Left lobe of liver (tissue), 2 donors: ENCODE measurements at regions not wholly inside any gene's neighbourhood (a gene's known extent, or its start where the extent isn't known, plus 50 kb on each side); places are given as distances from the start of the nearest gene placed in this dataset.

ENCODE experiments used
- ATAC-seq: fragments of 200-7000 bp; cut with Tn5 transposase; one replicate; pipeline ENCODE4 v1.9.1; 2020; ENCODE audit warnings: mild to moderate bottlenecking, moderate library complexity
- DNase-seq: peaks from one replicate; pipeline ENCODE4 v3.0.0-alpha.2; 2020; ENCODE audit warnings: low spot score
- donor health status: DM: no; HTN: no; CAD: no; lungs with moderate emphysema.
- donor health status: DM: no; HTN: yes; CAD: no.

GRCh38 chr10:108901781-108902618, 1021.3 kb downstream of the XPNPEP1 start:
- no peak for ATAC-seq
- DNase-seq: no peak

DNA sequence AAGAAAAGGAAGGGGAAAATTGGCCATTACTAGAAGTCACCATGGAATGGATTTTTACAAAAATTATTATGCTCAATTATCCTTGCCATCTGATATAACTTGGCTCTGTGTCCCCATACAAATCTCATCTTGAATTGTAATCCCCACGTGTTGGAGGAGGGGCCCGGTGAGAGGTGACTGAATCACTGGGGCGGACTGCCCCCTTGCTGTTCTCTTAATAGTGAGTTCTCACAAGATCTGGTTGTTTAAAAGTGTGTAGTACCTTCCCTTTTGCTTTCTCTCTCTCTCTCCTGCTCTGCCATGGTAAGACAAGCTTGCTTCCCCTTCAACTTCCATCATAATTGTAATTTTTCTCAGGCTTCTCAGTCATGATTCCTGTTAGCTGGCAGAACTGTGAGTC, 1023.6 kb downstream of the XPNPEP1 start:
- ATAC-seq (no peak), DNase-seq (no peak)

GRCh38 chr10:108894402-108895301, 1028.7 kb downstream of the XPNPEP1 start:
- ATAC-seq (no peak), DNase-seq (no peak)

DNA sequence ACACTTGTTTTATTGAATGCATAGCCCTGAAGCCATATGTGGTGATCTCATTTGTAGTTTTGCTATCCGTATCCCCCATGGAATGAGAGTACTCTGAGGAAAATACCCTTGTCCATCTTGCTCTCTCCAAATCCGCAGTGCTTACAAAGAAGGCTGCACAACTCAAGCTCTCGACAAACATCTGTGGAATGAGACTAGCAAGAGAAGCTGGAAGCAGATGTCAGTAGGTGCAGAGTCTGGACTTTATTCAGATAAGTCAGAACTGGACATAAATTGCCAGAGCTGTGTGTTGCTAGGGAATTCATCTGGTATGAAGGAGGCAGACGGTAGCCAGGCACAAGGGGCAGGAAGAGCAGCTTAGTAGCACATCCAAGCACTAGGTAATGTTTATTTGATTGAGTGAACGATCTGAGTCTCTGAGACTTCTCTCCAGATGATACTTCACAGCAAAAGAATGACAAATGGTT, 1046.2 kb downstream of the XPNPEP1 start:
- DNase-seq (no peak), ATAC-seq (no peak)

GRCh38 chr10:108872854-108873253, 1050.5 kb downstream of the XPNPEP1 start:
- ATAC-seq: no peak
- DNase-seq: no peak

GRCh38 chr10:108868881-108869280, 1054.4 kb downstream of the XPNPEP1 start:
- ATAC-seq: no peak
- no peak for DNase-seq

GRCh38 chr10:108862676-108863350, 1060.5 kb downstream of the XPNPEP1 start:
- no peak for ATAC-seq
- DNase-seq: no peak

DNA sequence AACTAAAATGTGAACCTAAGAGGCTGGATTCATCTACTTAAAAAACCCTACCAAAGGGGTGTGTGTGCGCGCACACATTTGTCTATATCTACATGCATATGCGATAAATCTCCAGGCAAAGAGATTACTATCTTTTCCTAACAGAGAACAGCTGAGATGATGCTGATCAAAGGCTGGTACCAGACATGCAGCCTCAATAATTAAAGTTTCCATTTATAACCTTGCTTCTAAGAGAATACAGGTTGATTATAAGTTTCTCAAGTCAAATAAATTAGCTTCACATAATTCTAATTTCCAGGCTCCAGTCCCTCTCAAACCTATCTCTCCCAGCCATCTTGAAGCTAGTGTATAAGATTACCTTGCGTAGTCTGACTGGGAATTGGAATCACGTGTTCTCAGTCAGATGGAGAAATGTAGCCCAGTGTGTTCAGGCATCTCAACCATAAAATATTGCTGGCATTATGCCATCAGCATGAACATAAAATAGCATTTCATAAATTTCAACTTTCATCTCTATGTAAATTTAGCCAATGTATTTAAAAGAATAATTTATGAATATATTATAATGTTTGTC, 1062.0 kb downstream of the XPNPEP1 start:
- DNase-seq: no peak
- no peak for ATAC-seq

- ATAC-seq: no peak
- DNase-seq: no peak
Measured at GRCh38 chr10:108852211-108852610, 1071.1 kb downstream of the XPNPEP1 start.

GRCh38 chr10:108850138-108850854, 1073.0 kb downstream of the XPNPEP1 start:
- DNase-seq: no peak
- no peak for ATAC-seq

DNA sequence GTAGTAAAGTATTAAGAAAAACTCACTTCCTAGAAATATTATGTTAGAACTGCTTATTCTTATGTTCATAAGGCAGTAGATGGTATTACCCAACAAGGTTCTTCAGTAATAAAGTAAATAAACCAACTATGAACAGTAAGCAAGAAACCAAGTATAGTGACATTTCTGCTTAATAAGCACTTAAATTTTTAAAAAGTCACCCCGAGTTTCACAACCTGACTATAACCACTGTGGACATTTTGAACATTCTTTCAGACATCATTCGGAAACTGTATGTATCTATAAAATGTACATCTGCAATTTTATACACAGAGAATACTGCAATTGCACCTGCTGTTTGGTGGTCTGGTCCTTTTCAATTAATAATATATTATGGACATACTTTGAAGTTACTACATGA, 1073.6 kb downstream of the XPNPEP1 start:
- no peak for DNase-seq
- no peak for ATAC-seq

DNA sequence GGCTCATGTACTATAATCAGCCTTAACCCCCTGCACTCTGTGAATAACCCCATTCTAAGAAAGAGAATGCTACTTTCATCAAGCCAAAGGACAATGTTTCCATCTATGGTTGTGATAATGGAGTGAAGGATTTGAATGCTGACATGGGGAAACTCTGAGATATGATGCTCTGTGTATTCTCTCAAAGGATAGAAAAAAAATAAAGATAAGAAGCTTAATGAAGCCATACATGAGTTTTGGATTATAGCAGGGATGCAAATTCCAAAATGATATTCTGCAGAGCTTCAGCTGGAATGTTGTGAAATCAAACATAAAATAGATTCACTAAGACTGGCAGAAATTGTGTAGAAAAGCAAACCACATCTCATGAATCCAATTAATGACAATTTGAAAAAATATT, 1074.1 kb downstream of the XPNPEP1 start:
- DNase-seq: no peak
- ATAC-seq: no peak

GRCh38 chr10:108848046-108848445, 1075.3 kb downstream of the XPNPEP1 start:
- no peak for DNase-seq
- ATAC-seq: no peak

- no peak for ATAC-seq
- DNase-seq: no peak
Measured at GRCh38 chr10:108840944-108841343, 1082.4 kb downstream of the XPNPEP1 start.

GRCh38 chr10:108836362-108836761, 1086.9 kb downstream of the XPNPEP1 start:
- no peak for ATAC-seq
- no peak for DNase-seq

DNA sequence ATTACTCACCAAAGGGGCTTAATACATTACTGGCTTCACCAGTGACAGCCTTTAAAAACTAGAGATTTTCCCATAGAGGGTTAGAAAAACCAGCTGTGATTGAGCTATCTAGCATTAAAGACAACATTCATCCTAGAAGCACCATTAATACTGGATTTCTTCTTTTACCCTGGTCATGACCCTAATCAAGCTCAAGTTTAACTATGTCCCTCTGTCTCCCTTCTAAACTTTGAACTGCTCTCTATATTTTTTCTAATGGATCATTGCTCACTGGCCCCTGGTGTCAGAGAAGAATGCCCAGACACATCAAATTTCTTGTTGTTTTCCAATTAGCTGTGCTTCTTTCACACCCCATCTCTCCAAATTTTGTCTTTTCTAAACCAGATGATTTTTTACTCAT, 1101.3 kb downstream of the XPNPEP1 start:
- no peak for ATAC-seq
- no peak for DNase-seq

DNA sequence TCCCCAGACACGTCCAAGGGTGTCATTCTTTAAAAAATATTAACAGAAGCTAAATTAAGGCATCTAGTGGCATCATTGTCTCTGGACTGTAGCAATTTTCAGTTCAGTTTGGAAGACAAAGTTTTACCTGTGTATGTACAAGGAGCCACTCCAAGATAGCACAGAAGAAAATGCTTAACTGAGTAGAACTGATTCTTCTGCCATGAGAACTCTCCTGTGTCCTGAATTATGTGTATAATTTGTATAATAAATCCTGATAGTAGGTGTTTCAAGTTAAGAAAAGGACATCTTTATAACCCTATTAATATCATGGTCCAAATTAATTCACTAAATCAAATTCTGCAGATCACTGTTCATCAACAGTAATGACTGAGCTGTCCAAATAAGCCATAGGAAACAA, 1104.0 kb downstream of the XPNPEP1 start:
- no peak for DNase-seq
- ATAC-seq: no peak

- DNase-seq (no peak), ATAC-seq (no peak)
Measured at GRCh38 chr10:108817584-108817983, 1105.7 kb downstream of the XPNPEP1 start.

DNA sequence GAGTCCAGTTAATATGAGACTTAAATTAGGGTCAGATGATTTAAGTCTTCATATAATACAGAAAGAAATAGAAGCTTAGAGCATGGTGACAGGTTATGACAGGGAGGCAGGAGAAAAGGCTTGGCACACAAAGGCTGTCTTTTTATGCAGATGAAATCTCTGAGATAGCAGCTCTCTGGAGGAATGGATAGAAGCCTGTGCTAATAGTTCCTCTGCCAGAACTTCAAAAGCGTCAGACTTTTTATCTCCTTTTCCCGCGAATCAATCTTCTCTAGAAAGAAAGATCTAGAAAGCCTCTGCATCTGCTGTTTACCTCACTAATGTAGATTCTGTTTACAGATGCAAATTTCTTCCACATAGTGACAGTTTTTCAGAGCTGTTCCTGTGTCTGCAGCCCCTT, 1106.2 kb downstream of the XPNPEP1 start:
- DNase-seq: no peak
- no peak for ATAC-seq

- ATAC-seq (no peak), DNase-seq (no peak)
Measured at GRCh38 chr10:108812906-108813305, 1110.4 kb downstream of the XPNPEP1 start.
